ENCODE measurements at regions not wholly inside any gene's neighbourhood (a gene's known extent, or its start where the extent isn't known, plus 50 kb on each side); places are given as distances from the start of the nearest gene placed in this dataset.
"Not testable (repeated sequence)": the region's sequence is repeated elsewhere in the genome, so short reads cannot be mapped to it uniquely, and the experiment has no call there.

DNA sequence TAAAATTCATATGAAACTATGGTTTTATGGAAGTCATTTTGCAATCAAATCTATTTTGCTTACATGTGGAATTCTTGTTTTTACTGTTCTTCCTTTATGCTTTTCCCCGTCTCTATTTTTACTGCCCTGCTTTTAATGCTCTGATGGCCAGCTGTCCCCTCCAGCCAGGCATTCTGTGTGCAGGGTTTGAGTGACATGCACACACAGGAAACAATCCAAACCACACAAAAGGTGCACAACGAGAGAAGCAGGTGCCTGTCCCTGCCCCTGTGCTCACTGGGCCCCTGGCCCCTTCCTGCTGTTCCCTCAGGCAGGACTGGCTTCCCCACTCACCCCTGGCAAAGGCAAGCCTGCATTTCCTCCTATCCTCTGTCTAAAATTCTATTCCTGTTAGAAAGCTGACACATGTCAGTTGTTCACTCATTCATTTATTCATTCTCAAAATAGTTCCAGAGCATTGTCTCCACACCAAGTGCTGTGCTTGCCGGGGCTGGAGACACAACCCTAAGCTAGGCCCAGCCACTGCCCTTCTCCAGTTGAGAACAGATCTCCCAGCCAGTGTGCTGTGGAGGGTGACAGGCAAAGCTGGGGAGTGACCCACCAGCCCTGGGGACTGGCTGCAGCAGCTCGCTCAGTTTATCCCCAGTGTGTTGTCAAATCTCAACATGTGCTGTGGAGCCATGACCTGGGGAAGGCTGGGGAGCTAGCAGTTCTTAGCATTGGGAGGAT, 346.3 kb downstream of the FBXW7 start:
- DNase-seq: peak; percentile 31

DNA sequence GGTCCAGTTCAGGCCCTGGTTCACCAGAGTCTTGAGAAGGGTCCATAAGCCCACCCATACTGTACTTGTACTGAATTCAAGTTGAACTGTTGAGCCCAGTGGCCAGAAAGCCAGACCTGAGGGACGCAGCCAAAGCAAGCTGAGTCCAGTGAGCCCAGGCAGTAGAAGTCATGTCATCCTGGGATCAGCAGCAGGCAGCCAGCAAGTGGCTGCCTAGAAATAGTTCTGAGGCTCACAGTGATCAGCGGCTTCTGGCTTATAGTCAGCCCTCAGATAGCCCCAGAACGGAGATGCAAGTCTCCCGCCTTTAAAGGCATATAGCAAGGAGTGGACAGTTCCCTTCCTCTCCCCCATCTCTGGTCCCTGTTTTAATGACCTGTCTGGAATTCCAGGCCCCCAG, 347.1 kb downstream of the FBXW7 start:
- no peak for DNase-seq

DNA sequence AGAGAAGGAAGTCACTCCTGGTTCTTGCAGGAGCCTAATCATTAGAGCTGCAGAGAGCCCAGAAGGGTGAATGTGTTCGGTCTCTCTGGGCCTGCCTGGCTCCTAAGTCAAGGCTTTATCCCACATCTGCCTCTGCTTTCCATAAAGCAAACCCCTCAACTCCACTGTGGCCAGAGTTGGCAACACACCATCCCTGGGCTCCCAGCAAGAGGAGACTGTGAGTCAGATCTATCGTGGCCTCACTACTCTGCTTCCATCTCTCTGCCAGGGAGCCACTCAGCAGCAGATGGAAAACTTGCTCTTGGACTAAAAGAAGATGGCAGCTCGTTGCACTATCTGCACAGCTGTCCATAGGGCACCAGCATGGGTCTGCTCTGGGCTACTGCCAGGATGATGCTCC, 348.2 kb downstream of the FBXW7 start:
- no peak for DNase-seq

DNA sequence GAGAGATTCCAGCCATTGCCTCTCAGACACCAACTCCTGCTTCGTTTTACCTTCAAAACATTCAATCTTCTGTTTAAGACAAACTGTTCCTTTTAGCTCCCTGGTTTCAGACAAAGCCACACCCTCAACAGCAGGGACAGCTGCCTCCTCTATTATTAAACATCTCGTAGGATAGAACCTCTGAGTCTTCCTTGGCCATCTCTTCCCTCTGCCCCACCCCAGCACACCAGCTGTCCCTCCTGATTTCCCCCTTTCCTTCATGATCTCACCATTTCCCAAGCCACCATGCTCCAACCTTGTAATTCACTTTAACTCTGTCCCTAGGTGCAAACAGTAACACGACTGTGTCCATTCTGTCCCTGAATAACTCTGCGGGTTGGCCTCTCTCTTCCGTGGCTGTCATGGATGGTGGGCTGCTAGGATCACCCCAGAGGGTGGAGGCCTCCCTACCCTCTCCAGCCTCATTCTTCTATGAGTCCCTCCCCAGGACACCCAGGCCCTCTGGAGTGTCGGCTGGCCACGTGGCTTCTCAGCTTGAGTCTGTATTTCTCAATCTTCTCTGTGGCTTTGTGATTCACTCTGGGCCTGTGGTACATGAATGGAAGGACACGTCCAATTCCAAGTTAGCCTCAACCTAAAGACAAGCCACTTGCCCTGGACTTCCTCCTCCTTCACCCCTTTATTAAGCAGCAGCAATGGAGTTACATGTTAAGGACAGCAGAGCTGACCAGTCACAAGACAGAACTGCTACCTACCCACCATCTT, 349.9 kb downstream of the FBXW7 start:
- DNase-seq: no peak

DNA sequence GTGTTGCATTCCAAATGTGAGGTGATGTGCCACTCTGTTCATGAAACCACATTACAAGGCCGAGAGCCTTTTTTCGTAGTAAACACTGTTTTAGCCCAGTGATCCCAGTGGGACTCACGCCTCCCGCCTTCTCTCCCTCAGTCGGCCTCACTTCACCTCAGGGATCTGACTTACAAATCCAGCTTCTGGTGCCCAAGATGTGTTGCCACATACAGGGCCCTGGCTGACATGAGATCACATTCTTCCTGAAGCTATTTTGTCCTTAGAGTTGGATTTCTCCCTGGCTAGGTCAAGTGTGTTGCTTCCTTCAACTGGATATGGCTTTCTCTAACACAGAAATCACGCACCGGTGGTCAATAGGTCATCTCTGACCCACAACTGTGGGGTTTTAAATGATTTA, 354.7 kb downstream of the FBXW7 start:
- no peak for DNase-seq

DNA sequence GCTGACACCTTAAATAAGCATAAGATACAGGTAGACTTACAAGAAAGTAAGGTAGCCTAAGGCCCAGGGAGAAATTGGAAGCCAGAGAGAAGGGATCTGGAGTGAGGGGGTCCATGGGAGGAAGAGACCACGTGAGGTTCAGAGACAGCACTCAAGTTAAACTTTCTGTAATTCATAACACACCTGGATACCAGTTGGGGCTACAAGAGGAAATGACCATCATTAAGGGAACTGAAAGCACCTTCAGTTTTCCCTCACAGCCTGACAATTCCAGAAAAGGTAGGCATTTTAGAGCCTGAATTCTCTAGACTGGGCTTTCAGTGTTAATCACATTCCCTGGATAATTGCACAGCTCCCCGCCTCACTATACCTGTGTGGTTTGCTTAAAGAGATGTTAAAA, 355.5 kb downstream of the FBXW7 start:
- no peak for DNase-seq

DNA sequence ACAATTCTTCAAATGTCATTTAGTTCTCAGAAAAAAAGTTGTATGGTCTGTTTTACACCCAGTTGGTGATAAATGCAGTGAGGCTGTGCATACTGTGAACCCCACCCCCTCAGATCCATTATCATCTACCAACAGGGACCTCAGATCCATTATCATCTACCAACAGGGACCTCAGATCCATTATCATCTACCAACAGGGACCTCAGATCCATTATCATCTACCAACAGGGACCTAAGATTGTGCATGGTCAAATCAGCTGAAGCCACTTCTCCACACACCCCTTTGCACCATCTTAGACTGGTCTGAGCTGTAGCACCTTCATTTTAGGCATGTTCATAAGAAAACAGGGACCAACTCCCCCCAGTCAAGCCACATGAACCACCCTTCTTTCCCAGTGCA, 358.4 kb downstream of the FBXW7 start:
- DNase-seq: not testable (repeated sequence)

DNA sequence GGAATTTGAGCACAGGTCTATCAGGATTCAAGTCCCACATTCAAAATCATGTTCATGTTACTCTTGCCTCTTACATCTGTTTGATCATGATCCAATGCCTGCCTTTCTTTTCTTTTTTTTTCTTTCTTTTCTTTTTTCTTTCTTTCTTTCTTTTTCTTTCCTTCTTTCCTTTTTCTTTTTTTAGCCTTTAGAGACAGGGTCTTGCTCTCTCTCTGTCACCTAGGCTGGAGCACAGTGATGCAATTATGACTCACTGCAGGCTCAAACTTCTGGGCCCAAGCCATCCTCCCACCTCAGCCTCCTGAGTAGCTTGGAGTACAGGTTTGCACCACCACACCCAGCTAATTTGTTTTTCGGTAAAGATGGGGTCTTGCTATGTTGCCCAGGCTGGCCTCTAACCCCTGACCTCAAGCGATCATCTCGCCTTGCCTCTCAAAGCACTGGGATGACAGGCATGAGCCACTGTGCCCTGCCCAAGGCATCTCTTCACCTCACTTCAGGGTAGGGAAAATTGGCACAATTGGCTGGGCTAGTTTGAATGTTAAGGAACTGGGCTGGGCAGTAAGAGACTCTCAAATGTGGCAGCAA, 359.2 kb downstream of the FBXW7 start:
- DNase-seq: no peak

DNA sequence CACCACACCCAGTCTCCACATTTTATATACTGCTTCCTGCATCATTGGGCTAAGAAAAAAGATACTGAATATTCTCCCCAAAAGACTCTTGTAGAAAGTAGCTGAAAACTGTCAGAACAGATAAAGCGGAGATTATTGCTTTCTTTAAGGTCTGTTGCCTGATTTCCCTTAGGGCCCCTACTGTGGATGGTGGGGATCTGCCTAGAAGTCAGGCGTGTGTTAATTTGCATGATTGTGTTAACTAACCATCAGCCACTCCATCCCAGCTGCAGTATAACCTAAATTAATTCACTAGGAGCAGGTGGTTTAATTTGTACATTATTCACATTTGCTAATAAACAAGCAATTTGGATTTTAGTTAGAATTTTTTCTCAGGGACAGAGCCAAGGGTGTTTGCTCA, 360.3 kb downstream of the FBXW7 start:
- DNase-seq: no peak

DNA sequence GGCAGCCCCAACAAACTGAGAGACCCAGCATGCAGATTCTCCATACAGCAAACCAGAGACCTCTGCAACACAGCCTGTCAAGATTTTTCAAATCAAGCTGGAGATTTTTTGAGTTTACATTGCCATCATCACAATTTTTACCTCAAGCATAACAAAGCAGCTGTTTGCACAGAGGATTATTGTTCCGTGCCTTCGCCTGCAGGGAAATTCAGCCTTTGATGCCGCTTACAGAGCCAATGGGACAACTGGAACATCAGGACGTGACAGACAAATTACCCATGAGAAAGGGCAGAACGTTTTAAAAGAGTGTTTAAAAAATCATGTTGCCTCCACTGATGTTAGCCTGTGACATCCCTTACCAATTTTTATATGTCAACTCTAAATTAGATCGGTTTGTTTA, 363.7 kb downstream of the FBXW7 start:
- no peak for DNase-seq

DNA sequence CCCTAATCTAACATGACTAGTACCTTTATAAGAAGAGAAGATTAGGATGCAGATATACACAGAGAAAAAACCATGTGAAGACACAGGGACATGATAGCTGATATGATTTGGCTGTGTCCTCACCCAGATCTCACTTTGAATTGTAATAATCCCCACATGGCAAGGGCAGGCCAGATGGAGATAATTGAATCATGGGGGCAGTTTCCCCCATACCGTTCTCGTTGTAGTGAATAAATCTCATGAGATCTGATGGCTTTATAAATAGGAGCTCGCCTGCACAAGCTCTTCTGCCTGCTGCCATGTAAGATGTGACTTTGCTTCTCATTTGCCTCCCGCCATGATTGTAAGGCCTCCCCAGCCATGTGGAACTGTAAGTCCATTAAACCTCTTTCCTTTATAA, 364.3 kb downstream of the FBXW7 start:
- no peak for DNase-seq

DNA sequence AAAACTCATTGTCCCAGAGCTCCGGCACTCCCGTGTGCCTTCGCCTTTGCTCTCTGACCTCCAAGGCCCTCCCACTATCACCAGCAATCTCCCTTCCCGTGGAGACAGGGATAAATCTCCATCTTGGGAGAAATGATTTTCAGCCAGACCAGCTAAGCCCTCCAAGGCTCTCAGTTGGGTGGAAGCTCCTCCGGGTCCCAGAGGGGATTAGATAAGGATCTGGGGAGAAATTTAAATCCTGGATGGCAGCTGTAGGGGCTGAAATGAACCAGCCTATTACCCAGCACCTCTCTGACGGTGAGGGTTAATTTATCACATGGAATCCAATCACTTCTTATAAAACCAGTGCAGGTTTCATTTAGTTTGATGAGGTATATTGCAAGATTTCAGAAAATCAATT, 366.2 kb downstream of the FBXW7 start:
- DNase-seq: no peak

DNA sequence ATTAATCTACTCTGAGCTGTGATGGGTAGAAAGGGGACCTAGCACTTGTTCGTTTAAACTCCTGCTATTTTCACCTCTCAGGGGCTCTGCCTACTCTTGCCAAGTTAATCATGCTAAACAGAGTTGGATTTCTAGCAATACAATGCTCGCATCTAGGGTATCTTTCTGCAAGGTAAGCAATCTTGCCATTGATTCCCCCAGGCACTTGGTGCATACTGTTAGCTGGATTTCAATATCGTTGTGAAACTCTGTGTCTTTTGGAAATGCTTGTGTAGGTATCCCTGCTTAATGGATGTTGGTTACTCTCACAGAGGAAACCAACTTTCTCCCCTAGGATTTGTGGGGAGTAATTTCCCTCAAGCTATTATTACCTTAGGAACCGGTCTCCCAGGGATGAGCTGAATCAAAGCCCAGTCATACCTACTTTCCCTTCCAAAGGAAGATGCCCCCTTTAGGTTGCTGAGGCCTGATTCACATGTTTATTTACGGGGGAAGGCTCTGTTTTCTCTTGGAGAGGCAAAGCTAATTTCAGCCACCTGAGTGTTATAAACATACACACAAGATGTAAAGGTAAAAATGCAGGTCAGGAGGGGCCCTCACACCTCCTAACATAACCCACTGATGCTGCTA, 366.8 kb downstream of the FBXW7 start:
- DNase-seq: no peak

DNA sequence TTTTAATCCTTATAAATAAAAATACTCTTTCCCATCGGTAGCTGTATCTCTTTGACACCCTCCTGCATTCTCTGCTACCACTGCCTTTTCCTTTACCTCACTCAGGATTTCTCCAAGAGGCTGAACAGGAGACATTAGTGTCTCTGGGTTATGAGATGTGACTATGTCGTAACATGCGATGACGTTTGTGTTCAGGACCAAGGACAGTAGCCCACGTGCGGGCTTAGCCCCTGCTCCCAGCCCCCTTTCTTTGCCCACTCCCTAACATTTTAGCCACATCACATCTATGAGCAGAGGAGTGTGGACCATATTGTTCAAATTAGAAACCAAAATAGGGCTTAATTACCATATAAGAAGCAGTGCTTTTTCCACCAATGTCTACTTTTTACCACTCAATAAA, 369.3 kb downstream of the FBXW7 start:
- no peak for DNase-seq

DNA sequence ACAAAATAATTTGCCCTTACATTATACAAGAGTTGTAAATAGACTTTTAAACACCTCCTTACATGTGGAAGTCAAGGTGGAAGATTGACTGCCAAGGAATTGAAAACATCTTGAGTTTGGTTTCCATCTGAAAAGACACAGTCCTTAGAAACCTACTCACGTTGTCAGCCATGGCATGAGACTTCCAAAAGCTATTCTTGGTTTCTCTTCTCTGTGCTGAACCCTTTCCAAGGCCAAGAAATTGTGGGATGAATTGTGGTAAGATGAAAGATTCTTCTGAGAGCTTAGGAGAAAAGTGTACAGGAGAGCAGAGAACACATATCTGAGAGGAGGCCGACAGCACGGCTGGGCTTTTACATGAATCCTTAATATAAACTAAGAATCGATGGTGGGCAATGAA, 370.0 kb downstream of the FBXW7 start:
- no peak for DNase-seq

DNA sequence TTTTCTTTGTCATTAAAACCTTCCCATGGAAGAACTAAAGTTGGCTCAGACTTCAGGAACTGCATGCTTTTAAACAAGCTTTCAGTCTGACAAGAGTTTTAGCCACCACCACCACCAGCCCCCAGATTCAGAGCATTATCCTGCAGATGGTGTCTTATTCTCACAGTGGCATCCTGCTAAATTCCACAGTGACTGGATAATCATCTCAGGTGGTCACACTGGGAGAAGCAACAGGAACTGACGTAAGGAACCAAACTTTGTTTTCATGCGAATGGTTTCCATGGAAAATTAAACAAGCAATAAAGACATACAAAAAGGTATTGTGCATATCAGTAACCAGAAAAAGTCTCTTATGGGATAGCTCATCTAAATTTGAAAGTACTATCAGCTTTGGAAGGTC, 370.7 kb downstream of the FBXW7 start:
- DNase-seq: no peak

DNA sequence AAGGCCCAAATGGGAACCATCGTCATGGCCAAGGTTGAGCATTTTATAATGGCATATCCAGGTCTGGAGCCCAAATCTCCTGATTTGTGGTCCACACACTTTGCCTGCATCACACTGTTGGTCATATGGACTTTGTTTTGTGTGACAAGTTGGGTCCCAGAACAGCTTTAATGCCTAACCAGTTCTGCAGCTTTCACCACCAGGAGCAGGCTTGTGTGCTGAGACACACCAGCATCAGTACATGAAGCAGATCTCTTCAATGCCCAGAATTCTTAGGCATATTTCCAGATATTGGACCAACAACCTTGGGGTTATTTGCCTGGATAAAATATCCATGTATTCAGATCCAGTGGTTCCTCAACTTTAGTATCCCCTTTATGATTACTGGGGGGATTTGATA, 371.3 kb downstream of the FBXW7 start:
- DNase-seq: no peak

DNA sequence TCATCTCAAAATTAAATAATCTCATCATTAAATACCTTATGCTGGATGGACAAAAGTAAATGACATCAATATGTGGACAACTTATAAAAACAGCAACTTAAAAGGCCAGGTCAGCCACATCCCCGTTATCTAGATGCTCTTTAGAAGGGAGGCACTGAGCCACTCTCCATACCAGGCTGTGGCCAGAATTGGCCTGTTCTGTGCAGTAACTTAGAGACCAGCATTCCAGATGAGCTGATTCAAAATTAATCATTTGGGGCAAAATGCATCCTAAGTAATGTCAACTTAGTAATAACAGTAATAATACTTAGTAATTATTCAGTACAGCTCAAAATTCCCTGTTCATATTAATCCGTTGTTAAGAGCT, 373.6 kb downstream of the FBXW7 start:
- DNase-seq: no peak

DNA sequence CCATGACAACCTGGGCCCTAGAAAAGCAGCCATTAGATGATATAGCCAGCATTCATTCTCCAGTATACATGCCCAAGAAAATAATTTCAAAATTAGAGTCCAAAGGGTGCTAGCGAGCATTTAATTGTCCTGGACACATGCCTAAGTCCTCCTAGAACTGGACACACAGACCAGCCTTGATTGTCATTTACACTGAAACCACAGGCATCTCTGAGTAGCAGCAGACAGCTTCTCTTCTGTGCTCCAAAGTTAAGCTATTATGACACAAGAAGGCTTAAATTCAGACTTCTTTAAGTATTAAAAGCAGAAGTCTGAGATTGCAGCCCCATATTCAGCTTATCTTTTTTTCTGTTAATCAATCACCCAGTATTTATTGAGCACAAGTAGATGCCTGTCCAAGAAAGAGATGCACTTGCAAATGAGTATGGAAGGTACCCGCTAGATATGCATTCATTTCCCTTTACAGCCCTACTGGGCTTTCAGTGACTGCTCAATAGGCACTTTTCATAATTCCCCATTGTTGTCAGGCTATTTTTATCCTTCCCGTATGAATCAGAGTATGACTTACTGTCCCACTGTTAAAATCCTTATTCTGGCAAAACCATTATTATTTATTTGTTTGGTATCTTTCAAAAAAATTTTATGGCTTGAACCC, 374.1 kb downstream of the FBXW7 start:
- DNase-seq: no peak

DNA sequence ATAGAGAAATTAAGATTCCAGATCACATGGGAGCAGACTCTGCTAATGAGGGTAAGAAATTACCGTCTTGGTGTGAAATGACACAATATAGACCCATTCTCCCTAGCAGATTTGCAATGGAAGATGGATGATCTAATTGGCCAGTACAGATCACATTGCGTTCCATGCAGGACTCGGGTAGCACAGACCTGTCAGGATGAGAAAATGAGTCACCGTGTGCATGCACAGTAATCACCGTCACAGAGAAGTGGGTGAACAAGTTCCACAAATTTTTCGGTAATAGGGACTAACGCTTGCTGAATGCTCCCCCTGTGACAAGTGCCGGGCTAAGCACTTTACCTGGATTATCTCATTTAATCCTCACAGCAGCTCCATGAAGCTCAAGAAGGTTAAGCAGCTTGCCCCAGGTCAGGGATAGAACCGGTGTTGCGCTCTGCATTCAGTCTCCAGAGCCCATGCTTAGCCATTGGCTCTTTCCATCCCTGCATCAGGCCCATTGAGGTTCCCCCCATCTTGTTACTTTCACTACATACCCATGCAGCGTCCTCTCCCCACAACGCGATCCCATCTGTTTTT, 375.6 kb downstream of the FBXW7 start:
- DNase-seq: no peak

DNA sequence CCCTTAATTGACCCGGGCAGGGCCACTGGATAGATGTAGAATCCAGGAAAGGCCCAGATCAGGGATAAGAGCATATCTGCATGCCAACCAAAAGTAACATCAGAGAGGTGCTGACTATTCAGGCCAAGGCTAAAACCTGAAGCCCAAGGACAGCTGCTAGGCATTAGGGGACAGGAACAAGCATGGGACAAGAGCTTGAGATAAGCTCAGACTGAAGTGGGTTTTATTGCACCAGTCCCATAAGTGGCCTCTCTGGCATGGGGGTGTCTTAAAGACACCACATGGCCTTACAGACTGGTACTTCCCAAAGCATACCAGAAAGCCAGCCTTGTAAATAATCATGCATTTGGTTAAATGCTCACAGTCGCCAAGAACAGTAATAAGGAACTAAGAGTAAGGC, 376.1 kb downstream of the FBXW7 start:
- DNase-seq: no peak

DNA sequence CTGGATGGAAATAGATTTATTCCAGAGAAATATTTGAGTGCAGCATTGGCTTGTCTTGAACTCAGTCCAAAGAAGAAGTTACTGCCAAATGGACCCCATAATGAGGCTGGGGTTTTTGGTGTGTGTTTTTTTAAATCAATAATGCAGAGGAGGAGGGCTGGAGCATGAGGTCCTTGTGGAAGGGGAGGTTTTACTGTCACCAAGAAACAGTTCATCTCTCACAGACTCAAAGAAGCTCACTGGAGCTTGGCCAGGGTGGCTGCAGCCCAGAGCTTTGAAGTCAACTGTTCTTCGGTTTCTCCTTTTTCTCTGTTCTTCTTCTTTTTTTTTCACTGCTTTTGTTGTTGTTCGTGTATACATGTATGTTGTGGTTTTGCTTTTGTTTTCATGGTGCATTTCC, 377.7 kb downstream of the FBXW7 start:
- DNase-seq: no peak

DNA sequence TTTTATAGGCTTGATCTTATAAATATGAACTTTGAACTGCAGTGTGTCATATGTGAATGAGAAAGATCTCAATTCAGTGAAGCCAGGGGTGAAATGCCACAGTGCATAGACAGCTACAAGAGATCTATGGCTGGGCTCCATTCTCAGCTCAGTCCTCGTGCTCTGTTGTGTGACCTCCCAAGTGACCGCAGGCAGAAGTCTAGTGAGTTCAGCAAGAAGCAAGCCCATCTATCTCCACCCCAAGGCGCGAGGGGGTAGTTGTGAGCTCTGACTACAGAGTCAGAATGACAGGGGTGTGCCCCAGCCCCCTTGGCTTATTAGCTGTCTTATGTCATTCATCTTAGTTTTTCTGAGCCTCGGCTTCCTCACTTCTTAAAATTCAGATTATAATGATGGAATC, 378.3 kb downstream of the FBXW7 start:
- no peak for DNase-seq
